ENCODE measurements at regions not wholly inside any gene's neighbourhood (a gene's known extent, or its start where the extent isn't known, plus 50 kb on each side); places are given as distances from the start of the nearest gene placed in this dataset.
"Not testable (repeated sequence)": the region's sequence is repeated elsewhere in the genome, so short reads cannot be mapped to it uniquely, and the experiment has no call there.

DNA sequence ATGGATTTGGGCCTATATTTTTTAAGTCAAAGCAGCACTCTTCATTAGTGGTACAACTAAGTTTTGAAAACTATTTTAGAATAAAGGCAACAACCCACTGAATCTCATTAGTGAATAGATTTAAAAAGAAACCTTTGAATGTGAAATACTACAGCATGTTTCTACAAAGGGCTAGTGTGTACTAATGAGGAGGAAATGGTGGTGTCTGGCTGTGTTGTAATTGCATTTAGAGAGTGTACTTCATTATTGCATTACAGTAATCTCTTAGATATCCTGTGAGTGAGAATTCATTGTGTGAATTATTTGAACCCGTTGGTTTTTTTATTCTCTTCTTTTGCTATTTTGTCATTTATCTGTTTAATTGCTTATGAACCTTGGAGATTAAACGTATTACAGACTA lies 575.4 kb upstream of the FAM98A start:
- intact Hi-C loops (cut with DNase I) = no loop called here
- no peak for DNase-seq (ENCODE audit: low spot score)

DNA sequence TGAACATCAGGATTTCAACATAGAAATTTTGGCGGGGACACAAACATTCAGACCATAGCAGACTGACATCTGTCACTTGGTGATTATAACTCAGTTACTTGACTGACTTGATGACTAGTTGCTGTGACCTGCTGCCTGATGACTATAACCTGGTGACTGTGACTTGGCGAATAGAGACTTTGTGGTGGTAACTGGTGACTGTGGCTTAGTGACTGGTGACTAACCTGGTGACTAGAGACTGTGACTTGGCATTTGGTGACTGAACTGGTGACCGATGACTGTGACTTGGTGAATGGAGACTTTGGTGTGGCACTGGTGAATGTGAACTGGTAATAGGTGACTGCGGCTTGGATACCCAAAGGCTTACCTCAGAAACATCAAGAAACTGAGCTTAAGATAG lies 563.1 kb upstream of the FAM98A start:
- intact Hi-C loops (cut with DNase I) = no loop called here

DNA sequence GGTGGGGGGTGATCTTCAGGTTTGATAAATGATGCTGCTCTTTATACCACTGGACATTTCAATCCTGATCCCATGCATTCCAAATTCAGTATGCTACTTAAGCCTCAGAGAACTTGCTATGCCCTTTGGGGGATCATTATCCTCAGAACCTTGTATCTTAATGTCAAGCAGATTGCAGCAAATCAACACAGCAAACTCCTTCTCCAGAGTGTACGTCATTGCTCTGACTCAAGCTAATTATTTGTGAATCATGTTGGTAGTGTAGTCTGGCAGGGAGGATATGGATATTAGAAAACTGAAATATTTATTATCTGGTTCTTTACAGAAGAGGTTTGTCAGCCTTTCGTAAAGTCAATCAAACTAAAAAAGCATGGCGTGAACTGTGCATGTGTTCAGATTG lies 562.5 kb upstream of the FAM98A start:
- intact Hi-C loops (cut with DNase I) = no loop called here
- no peak for DNase-seq (ENCODE audit: low spot score)

More for the DNA sequence above, 563.1 kb upstream of the FAM98A start:
- no peak for DNase-seq (ENCODE audit: low spot score)

DNA sequence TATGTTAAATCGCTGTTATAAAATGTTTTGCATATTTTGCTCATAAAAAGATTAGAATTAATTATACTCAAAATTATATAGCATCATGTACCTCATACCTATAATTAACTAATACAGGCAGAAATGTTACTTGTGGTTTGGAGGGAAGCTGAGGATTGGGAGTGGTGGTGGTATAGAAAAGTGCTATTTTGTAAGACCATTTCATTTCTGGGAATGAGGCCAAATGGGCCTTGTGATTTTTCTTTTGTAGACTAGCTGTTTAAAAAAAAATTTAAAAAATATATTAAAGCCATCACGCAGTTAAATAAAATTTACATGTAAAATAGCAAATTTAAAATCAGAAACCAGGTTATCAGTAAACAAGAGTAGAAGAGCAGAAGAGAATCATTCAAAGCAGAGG lies 560.8 kb upstream of the FAM98A start:
- no peak for DNase-seq (ENCODE audit: low spot score)
- intact Hi-C loops (cut with DNase I) = no loop called here

DNA sequence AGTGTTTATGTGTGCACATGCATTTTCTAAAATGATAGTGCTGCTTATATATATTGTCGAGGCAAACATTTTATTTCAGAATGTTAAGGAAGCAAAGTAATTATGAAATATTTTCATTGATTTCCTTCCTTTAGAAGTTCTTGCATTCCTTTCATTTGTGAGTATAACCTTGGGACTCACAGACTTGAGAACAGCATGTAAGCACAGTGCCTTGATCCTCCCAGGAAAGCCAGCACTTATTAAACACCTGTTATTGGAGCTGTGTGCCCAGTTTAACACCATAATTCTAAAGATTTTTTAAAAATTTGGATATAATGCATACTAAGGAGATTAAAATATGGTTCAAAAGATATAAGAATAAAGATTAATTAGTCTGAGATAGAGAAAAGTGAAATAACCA lies 554.4 kb upstream of the FAM98A start:
- DNase-seq (ENCODE audit: low spot score) = no peak
- intact Hi-C loops (cut with DNase I) = no loop called here

DNA sequence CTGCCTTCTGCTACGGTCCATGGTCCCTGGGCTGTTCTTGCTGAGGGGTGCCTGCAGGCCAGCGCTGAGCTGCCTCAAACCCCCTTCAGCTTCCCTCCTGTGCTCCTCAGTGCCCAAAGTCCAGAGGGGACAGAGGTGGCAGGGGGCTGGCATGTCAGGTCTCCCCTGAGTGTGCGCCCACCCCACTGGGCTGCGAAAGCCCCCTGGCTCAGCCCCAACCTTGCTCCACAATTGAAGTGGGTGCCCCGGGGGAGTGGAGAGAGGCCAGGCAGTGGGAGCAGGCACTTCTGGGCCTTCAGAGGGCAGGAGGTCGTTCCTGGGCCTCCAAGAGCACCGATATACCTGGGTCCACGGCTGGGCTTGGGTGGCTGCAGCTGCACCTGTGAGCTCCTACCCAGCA lies 548.7 kb upstream of the FAM98A start:
- no peak for DNase-seq (ENCODE audit: low spot score)
- intact Hi-C loops (cut with DNase I) = no loop called here

DNA sequence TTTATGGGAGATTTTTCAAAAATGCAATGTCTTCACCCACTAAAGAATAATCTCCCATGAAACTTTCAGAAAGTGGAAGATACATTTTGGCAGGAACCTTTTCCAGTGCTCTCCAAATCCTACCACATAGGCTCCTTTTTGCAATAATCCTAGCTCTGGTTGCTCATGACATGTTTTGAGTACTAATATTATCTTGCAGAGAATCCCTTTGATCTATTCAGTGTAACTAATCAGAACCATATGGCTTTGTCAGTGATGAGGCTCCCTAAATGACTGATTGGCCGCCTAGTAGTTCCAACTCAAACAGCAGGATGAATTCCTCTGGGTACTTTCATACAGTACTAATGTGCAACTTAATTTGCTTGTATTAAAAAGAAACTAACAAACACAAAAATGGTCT lies 544.0 kb upstream of the FAM98A start:
- intact Hi-C loops (cut with DNase I) = no loop called here
- DNase-seq (ENCODE audit: low spot score) = no peak

DNA sequence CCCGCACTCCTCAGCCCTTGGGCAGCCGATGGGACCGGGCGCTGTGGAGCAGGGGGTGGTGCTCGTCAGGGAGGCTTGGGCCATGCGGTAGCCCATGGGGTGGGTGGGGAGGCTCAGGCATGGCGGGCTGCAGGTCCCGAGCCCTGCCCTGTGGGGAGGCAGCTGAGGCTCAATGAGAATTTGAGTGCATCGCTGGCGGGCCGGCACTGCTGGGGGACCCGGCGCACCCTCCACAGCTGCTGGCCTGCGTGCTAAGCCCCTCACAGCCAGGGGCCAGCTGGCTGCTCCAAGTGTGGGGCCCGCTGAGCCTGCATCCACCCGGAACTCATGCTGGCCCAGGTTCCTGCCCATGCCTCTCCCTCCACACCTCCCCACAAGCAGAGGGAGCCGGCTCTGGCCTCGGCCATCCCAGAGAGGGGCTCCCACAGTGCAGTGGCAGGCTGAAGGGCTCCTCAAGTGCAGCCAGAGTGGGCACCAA lies 543.5 kb upstream of the FAM98A start:
- DNase-seq (ENCODE audit: low spot score); intact Hi-C loops (cut with DNase I): not testable (repeated sequence)

DNA sequence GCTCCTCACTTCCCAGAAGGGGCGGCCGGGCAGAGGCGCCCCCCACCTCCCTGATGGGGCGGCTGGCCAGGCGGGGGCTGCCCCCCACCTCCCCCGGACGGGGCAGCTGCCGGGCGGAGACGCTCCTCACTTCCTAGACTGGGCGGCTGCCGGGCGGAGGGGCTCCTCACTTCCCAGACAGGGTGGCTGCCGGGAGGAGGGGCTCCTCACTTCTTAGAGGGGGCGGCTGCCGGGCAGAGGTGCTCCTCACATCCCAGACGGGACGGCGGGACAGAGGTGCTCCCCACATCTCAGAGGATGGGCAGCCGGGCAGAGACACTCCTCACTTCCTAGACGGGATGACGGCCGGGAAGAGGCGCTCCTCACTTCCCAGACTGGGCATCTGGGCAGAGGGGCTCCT lies 534.0 kb upstream of the FAM98A start:
- DNase-seq (ENCODE audit: low spot score); intact Hi-C loops (cut with DNase I): not testable (repeated sequence)

DNA sequence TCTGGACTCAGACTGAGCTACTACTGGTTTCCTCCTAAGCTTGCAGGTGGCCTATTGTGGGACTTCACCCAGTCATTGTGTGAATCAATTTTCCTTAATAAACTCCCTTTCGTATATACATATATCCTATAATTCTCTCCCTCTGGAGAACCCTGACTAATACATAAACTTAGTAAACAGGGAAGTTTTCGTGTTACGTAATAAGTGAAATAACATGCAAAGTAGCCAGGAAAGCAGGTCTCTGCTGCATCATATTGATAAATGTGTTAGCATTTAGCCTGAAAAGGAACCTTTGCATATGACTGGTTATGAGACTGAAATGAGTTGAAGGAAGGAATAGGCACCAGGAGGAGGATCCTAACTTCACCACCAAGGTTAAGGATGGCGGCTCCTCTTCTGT lies 527.2 kb upstream of the FAM98A start:
- intact Hi-C loops (cut with DNase I) = no loop called here
- DNase-seq (ENCODE audit: low spot score) = no peak

DNA sequence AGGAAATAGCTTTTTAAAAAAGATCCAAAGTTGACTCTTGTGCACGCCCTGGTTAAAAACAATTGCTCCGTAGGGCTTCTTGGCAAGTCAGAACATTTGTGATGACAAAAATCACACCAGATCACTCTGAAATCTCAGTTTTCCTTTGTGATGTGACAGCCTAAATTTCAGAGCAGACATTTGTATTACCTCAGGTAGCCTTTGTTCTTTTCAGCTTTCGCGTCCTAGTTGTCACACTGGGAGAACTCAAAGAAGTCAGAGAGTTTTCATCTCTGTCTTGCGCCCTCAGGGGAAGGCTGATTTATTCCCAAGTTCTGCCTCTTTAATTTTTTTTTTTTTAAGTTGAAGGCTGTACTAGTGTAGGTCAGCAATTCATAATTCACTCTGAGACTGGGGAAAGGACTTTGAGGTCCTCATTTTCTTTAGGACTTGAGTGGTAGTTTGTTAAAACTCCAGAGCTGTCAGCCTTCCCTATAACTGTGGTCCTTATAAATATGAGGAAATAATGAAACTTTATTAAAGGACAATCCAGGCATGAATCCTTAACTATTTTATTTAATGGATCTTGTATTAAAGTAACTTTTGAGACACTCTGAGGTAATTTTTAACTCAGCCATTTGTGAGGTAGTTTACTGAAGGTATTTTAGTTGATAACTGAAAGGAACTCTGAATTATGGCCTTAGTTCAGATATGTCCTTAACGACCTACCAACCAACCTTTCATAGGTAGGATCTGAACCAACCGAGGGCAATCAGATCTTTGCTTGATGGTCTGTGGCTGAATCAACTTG lies 525.1 kb upstream of the FAM98A start:
- no peak for DNase-seq (ENCODE audit: low spot score)
- intact Hi-C loops (cut with DNase I) = no loop called here

DNA sequence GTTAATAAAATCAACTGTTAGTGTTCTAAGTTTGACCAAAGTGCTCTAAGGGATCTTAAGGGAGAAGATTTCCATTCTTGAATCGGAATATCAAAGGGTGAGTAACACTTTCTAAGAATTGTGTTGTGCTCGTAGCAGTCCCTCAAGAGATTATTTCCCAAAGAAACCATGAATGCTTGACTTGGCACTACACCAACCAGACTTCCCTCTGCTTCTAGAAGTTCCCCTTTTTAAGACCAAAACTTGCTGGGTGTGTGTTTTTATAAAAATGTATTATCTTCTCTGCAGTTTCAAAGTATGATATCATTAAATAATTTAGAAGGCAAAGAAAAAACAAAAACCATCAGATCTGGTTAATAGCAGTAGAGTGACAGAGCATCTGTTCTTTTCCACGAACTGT lies 522.0 kb upstream of the FAM98A start:
- intact Hi-C loops (cut with DNase I) = no loop called here
- no peak for DNase-seq (ENCODE audit: low spot score)

DNA sequence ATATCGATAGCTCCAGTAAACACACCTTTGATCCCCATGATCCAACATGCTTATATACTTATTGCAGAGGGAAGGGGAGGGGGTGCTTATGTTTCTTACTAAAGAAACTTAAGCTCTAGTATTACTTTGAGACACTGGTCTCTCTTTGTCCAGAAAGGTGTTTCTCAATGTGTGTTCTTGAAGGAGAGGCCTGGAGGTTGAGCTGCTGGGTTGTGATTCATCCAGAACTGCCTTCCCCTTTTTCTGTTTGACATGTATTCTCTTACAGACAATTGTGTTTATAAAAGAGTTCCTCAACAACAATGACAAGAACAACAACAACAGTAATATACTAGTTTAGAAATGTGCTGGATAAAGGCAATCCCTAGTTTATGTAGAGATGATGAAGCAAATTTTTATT lies 516.0 kb upstream of the FAM98A start:
- no peak for DNase-seq (ENCODE audit: low spot score)
- intact Hi-C loops (cut with DNase I) = no loop called here

DNA sequence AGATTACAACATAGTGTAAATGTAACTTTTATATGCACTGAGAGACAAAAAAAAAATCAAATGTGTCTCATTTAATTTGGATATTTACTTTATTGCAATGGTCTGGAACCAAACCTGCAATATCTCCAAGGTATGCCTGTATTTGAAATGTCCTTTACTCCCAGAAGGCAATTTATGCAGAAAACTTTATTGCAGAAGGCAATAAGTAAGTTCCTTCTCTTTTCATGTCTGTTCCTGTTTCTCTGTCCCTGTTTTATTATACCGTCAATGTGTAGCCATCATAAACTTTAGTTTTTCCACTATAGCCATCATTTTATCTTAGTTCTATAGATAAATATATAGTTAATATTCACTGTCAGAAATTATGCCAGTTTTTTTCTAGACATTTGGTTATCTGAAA lies 513.1 kb upstream of the FAM98A start:
- intact Hi-C loops (cut with DNase I) = no loop called here
- DNase-seq (ENCODE audit: low spot score) = no peak

DNA sequence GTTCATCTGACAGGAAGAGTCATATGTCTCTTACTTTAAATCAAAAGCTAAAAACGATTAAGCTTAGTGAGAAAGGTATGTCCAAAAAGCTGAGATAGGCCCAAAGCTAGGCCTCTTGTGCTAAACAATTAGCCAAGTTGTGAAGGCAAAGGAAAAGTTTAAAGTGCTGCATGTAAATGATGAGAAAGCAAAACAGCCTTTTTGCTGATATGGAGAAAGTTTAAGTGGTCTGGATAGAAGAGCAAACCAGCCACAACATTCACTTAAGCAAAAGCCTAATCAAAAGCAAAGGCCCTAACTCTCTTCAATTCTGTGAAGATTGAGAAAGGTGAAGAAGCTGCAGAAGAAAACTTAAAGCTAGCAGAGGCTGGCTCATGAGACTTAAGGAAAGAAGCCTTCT lies 511.3 kb upstream of the FAM98A start:
- intact Hi-C loops (cut with DNase I) = no loop called here

DNA sequence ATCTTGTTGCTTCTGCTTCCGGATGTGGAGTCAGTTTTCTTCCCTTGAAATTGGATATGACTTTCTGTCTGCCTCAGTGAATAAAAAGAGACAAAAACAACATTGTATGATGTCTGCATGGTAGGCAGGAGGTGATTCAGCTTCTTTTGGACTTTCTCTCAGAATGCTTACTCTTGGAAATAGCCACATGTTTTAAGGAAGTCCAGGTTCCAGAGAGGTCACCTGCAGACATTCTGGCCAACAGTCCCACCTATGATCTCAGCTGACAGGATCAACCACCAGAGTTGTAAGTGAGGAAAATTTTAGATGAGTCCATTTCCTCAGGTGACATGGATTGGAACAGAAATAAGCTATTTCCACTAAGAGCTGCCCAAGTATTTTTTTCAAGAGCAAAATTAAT lies 508.7 kb upstream of the FAM98A start:
- intact Hi-C loops (cut with DNase I) = no loop called here
- no peak for DNase-seq (ENCODE audit: low spot score)

More for the DNA sequence above, 511.3 kb upstream of the FAM98A start:
- DNase-seq (ENCODE audit: low spot score) = no peak

DNA sequence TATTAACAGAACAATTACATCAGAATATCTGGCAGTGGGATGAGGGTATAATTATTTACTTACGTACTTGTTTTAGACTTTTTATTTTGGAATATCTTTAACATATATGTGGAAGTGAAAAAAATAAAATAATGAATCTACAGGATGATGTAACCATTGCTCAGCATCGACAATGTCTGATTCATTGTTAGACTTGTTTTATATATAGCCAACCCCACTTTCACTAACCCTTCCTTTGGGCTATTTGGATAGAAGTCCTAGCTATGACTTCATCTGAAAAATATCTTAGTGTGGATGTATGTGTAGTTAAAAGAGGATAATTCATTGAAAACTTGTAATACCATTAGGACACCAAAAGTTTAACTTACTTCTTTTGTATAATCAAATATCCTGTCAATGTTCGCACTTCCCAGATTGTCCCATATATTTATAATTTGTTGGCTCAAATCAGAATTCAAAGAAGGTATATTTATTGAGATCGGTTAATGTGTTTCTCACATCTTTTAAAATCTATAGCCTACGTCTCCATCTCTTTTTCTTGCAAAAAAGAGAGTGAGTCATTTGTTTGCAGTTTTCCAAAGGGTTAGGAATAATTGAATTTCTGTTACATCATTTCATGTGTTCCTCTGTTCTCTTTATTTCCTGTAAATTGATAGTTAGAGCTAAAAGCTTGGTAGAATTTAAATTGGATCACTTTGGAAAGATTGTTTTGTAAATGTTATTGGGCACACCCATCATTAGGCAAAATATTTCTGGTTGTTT lies 506.1 kb upstream of the FAM98A start:
- DNase-seq (ENCODE audit: low spot score) = no peak
- intact Hi-C loops (cut with DNase I) = no loop called here

DNA sequence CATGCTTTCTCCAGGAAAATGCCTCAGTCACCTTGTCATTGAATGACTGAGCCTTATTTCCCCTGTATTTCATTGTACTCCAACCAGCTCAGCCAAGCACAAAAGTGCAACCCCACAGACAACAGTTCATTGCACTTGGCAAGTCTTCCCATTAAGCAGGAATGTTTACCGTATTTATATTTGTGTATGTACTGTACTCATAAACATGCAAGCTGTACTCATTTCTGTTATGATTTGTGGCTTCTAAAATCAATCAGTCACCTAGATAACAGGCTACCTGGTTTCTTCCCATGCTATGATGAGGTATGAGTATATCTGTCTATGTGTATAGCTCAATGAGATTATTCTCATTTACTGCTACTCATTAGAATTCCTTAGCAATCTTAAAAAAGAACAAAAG lies 505.5 kb upstream of the FAM98A start:
- DNase-seq (ENCODE audit: low spot score) = no peak
- intact Hi-C loops (cut with DNase I) = no loop called here

DNA sequence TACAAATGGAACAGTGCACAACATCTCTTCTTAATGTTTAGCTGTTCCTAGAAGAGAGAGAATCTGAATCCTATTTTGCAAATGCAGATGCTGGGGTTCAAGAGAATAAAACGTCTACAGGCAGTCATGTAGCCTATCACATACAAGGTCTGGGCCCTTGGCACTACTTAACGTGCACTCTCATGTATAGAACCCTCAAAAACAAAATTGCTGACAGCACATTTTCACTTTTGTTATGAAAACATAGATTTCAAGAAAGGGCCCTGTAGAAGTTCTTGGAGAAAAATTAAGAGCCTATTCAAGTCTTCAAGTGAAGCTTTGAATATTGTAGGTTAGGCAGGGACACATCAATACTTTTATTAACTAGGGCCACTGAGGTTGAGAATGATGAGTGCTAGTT lies 504.3 kb upstream of the FAM98A start:
- intact Hi-C loops (cut with DNase I) = no loop called here
- no peak for DNase-seq (ENCODE audit: low spot score)

DNA sequence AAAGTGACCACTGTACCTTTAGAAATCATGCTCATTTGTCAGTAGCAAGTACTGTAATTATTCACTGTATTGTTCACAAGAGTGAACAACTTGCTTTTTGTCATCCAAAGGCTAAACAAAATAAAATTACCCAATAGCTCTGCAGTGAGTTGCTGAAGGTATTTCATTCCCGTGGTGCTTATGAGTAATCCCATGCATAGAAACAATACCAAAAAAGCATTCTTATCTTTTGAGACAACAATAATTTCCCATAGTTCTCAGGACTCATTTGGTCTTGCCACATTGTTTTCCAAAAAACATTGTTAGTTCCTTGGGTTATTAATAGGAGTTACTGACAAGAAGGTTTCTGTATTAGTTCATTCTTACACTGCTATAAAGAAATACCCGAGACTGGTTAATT lies 503.2 kb upstream of the FAM98A start:
- intact Hi-C loops (cut with DNase I) = no loop called here
- no peak for DNase-seq (ENCODE audit: low spot score)

DNA sequence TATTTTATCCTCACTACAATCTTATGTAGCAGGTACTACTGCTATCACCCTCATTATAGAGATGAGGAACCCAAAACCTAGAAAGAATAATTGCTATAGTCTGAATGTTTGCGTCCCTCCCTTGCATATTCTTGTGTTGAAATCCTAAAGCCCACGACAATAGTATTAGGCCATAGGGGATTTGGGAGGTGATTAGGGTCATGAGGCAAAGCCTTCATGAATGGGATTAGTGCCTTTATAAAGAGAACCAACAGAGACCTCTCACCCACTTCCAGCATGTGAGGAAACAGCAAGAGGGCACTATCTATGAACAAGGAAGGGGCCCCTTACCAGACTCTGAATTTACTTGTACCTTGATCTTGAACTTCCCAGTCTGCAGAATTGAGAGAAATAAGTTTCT lies 500.3 kb upstream of the FAM98A start:
- intact Hi-C loops (cut with DNase I) = loop anchor here (5.0 kb wide), 1 partner anchor 1313 kb away; no protein-coding TSS in a partner anchor
- no peak for DNase-seq (ENCODE audit: low spot score)

All from cardiac septum (tissue), 1 donor.